K562 (cell line): ENCODE measurements at regions not wholly inside any gene's neighbourhood (a gene's known extent, or its start where the extent isn't known, plus 50 kb on each side); places are given as distances from the start of the nearest gene placed in this dataset.

ENCODE experiments used
- ATAC-seq: fragments of 200-7000 bp; cut with Tn5 transposase; 3 replicates; pipeline ENCODE4 v1.9.1; 2020; ENCODE audit warnings: moderate library complexity
- BruUV-seq: library from RNA; stranded (reverse); fragments of 400-500 nt; replicated peaks from 2 replicates; lab custom pipeline; 2021; lab: Mats Ljungman, UMichigan
- CTCF ChIA-PET: fragments of 300-600 bp; formaldehyde crosslinking; extraction: SDS; loops from one replicate; lab custom pipeline; 2021; ENCODE audit warnings: low intra/inter-chr PET ratio; lab: Yijun Ruan, JAX
- POLR2A ChIA-PET: fragments of 300-600, 350-650 bp; sonication (Branson Sonifier 250); formaldehyde crosslinking; extraction: SDS; loops from one replicate; lab custom pipeline; 2021; ENCODE audit warnings: antibody characterized with exemption, inconsistent platforms; lab: Yijun Ruan, JAX
- DNase-seq, 4 experiments: peaks; one replicate each; pipeline versions ENCODE4 v3.0.0 to v3.0.0-alpha.2; 2011 to 2018; ENCODE audit warnings: low spot score in 3 of 4, mixed read lengths in 3 of 4; ENCODE audit errors: extremely low read depth in 1 of 4
- FAIRE-seq: peaks from 2 replicates; lab custom pipeline; 2011; peaks lifted over from hg19 to GRCh38; lab: Jason Lieb, UNC
- H2AFZ ChIP-seq: 2 replicates; pipeline ENCODE4 v1.6.0; 2011; ENCODE audit warnings: low read depth, low read length, control low read depth, inconsistent platforms
- H3K27ac ChIP-seq: fragments of 200-600 bp; 3 replicates; pipeline ENCODE4 v1.8.0; 2011; ENCODE audit warnings: low read depth, mild to moderate bottlenecking, control low read depth, inconsistent platforms, low read length, moderate library complexity, mixed read lengths; ENCODE audit errors: extremely low read depth
- H3K27me3 ChIP-seq, 2 experiments: fragments of 300-600 bp in 1 of 2; 2 replicates in 1 of 2; 3 replicates in 1 of 2; pipeline versions ENCODE4 v1.6.0 to v1.8.0; 2011; ENCODE audit warnings: inconsistent platforms in 2 of 2, low read length in 2 of 2, mild to moderate bottlenecking in 1 of 2, mixed read lengths in 1 of 2, moderate library complexity in 1 of 2; ENCODE audit not compliant: control insufficient read depth in 2 of 2, insufficient read depth in 2 of 2
- H3K36me3 ChIP-seq: fragments of 300-600 bp; 3 replicates; pipeline ENCODE4 v1.8.0; 2011; ENCODE audit warnings: mild to moderate bottlenecking, low read length, inconsistent platforms; ENCODE audit not compliant: control insufficient read depth, insufficient read depth
- H3K4me1 ChIP-seq, 2 experiments: fragments of 200-600 bp in 1 of 2; replicated peaks in 1 of 2; 2 replicates in 1 of 2; 3 replicates in 1 of 2; pipeline versions ENCODE4 v1.5.1 to v1.8.0; 2011; ENCODE audit warnings: inconsistent platforms in 2 of 2, low read length in 2 of 2, mild to moderate bottlenecking in 1 of 2, mixed read lengths in 1 of 2, moderate library complexity in 1 of 2; ENCODE audit not compliant: control insufficient read depth in 2 of 2, insufficient read depth in 2 of 2
- H3K4me2 ChIP-seq: 2 replicates; pipeline ENCODE4 v1.6.1; 2011; ENCODE audit warnings: low read length, control low read depth, inconsistent platforms, mixed read lengths; ENCODE audit not compliant: insufficient read depth
- H3K4me3 ChIP-seq: fragments of 200-600 bp; sonication (generic), shearing (Covaris generic); 2 replicates; pipeline ENCODE4 v1.5.1; 2016; ENCODE audit warnings: control low read depth, inconsistent platforms
- H3K79me2 ChIP-seq: fragments of 200-600 bp; 3 replicates; pipeline ENCODE4 v1.8.0; 2011; ENCODE audit warnings: low read length, inconsistent platforms; ENCODE audit not compliant: control insufficient read depth, insufficient read depth
- H3K9ac ChIP-seq, 2 experiments: 2 replicates each; pipeline versions ENCODE4 v1.6.0 to v1.6.1; 2011; ENCODE audit warnings: low read depth in 2 of 2, low read length in 2 of 2, control low read depth in 1 of 2, inconsistent platforms in 1 of 2, mild to moderate bottlenecking in 1 of 2, mixed read lengths in 1 of 2; ENCODE audit not compliant: insufficient read depth in 1 of 2
- H3K9me1 ChIP-seq: one replicate; pipeline ENCODE4 v1.6.0; 2011; ENCODE audit warnings: inconsistent platforms, mild to moderate bottlenecking, low read length, moderate library complexity; ENCODE audit not compliant: control insufficient read depth, insufficient read depth
- H3K9me3 ChIP-seq: replicated peaks from 2 replicates; pipeline ENCODE4 v1.5.1; 2011; ENCODE audit warnings: low read depth, low read length, inconsistent platforms; ENCODE audit not compliant: control insufficient read depth, insufficient read depth
- H4K20me1 ChIP-seq: replicated peaks from 2 replicates; pipeline ENCODE4 v1.6.1; 2011; ENCODE audit warnings: low read length, inconsistent platforms, mixed read lengths; ENCODE audit not compliant: control insufficient read depth, insufficient read depth
- BACH1 ChIP-seq: fragments of 200-800 bp; sonication (Bioruptor generic); IDR thresholded peaks from 2 replicates; pipeline ENCODE4 v1.6.1; 2016; ENCODE audit warnings: missing genetic modification characterization, missing compliant biosample characterization
- JUN ChIP-seq, 2 experiments: sonication (generic) in 1 of 2; formaldehyde crosslinking in 1 of 2; IDR thresholded peaks; 2 replicates each; pipeline versions ENCODE4 v1.6.1 to v1.8.0; 2012 to 2022; ENCODE audit warnings: borderline replicate concordance in 2 of 2, mild to moderate bottlenecking in 2 of 2, improper control_type of control experiment in 1 of 2, low read depth in 1 of 2, low read length in 1 of 2, missing genetic modification reagents in 1 of 2
- LCOR ChIP-seq: sonication (generic); formaldehyde crosslinking; IDR thresholded peaks from 2 replicates; pipeline ENCODE4 v1.8.0; 2022; ENCODE audit warnings: mild to moderate bottlenecking, missing genetic modification reagents
- MED1 ChIP-seq: sonication (generic); formaldehyde crosslinking; IDR thresholded peaks from 2 replicates; pipeline ENCODE4 v1.8.1; 2023; ENCODE audit warnings: missing genetic modification reagents, borderline replicate concordance
- WGBS: fragments of 100-300 bp; shearing (Covaris generic); methylation state at CpG from one replicate; pipeline ENCODE4 v1.1.6; 2016; ENCODE audit warnings: low coverage, mixed read lengths; ENCODE audit not compliant: insufficient coverage; ENCODE audit errors: missing lambda C conversion rate; 5-methylcytosine and 5-hydroxymethylcytosine counted together
- in situ Hi-C: fragments of 300-500 bp; cut with MboI; formaldehyde crosslinking; loops from 4 replicates; pipeline ENCODE4 v1.15.0; 2018; ENCODE audit warnings: inconsistent platforms, mixed read lengths
- intact Hi-C: fragments of 100-400 bp; cut with micrococcal nuclease; formaldehyde crosslinking; loops from 2 replicates; pipeline ENCODE4 v1.14.2; 2022
- TF ChIP-seq, protein P1 (sequence below): fragments of 250-450 bp; sonication (Bioruptor Pico); IDR thresholded peaks from 2 replicates; pipeline ENCODE4 v1.8.0; 2022; ENCODE audit warnings: inconsistent platforms

DNA sequence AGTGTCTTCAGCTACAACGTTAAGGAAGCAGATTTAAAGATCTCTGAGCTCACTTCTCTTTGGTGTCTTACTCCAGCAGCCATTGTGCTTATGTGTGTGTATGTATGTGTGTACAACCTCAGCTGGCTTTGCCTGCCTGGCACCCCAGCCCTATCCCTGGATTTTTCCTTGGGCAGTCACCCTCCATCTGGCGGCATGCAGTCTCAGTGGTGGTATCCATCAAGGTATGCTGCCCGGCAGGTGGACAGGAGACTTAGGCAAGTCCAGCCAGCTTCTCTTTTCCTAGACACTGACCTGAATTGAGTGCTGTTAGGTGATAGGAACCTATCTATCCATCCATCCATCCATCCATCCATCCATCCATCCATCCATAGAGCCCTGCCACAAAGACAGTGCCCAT is 280.8 kb upstream of the CCL2 start:
- WGBS, result 0% methylated on average over 3 of the region's 3 CpGs
- CTCF ChIA-PET, result no interaction called here
- ATAC-seq, result no peak
- Histone ChIP-seq H2AFZ (no peak overlapping the region), H3K36me3 (no peaks in the 10 kb centered on the region), H3K4me3 (no peak overlapping the region), H4K20me1 (no peaks in the 10 kb centered on the region), H3K79me2 (no peaks in the 10 kb centered on the region), H3K9me1 (no peaks in the 10 kb centered on the region), H3K9ac (no peak overlapping the region), H3K4me1 (no peaks in the 10 kb centered on the region; a peak in 1 of 5 replicates), H3K9me3 (no peaks in the 10 kb centered on the region), H3K27me3 (peaks cover 8 to 41% of the 10 kb centered on the region in 2 experiments; a peak in 4 of 5 replicates), H3K4me2 (no peak overlapping the region), H3K27ac (no peak overlapping the region)
- in situ Hi-C loops (no loop called here), intact Hi-C loops (no loop called here)
- TF ChIP-seq MED1, result no peak
- TF ChIP-seq, protein P1, sequence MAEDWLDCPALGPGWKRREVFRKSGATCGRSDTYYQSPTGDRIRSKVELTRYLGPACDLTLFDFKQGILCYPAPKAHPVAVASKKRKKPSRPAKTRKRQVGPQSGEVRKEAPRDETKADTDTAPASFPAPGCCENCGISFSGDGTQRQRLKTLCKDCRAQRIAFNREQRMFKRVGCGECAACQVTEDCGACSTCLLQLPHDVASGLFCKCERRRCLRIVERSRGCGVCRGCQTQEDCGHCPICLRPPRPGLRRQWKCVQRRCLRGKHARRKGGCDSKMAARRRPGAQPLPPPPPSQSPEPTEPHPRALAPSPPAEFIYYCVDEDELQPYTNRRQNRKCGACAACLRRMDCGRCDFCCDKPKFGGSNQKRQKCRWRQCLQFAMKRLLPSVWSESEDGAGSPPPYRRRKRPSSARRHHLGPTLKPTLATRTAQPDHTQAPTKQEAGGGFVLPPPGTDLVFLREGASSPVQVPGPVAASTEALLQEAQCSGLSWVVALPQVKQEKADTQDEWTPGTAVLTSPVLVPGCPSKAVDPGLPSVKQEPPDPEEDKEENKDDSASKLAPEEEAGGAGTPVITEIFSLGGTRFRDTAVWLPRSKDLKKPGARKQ, result no peak
- no peak for TF ChIP-seq BACH1 (tag)
- no peak for TF ChIP-seq LCOR (CRISPR knock-in tag)
- TF ChIP-seq JUN (IDR thresholded peaks at IDR 0.05; ENCODE audit: borderline replicate concordance, low read depth, low read length), result no peak
- TF ChIP-seq JUN (CRISPR knock-in tag; IDR thresholded peaks at IDR 0.05; ENCODE audit: borderline replicate concordance), result no peak
- BruUV-seq, result no TSS peak
- FAIRE-seq, result no peak
- POLR2A ChIA-PET, result interaction anchor here (1.1 to 2.4 kb wide), 2 partner anchors 16 to 23 kb away, joined by 4 to 6 read pairs; no protein-coding TSS in a partner anchor
- no peak for DNase-seq
